ENCODE measurements at regions not wholly inside any gene's neighbourhood (a gene's known extent, or its start where the extent isn't known, plus 50 kb on each side); places are given as distances from the start of the nearest gene placed in this dataset.
"Not testable (repeated sequence)": the region's sequence is repeated elsewhere in the genome, so short reads cannot be mapped to it uniquely, and the experiment has no call there.

DNA sequence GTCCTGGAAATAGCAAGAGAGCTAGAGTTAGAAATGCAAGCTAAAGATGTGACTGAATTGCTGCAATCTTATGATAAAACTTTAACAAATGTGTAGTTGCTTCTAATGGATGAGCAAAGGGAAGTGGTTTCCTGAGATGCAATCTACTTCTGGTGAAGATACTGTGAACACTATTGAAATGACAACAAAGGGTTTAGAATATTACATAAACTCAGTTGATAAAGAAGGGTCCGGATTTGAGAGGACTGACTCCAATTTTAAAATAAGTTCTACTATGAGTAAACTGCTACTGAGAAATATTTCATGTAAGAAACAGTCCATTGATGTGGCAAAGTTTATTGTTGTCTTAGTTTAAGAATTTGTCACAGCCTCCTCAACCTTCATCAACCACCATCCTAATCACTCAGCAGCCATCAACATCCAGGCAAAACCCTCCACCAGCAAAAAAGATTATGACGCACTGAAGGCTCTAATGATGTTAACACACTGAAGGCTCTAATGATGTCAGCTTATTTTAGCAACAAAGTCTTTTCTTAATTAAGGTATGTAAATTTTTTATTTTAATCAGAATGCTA, 376.2 kb downstream of the CDH10 start:
- no peaks in the 10 kb centered on the region for H3K36me3 ChIP-seq (ENCODE audit: control insufficient read depth, low read length)
- H3K4me3 ChIP-seq (ENCODE audit: low read length), result no peak overlapping the region
- no peak overlapping the region for H3K27ac ChIP-seq (ENCODE audit: low read depth, low read length)
- H3F3A ChIP-seq (ENCODE audit: control insufficient read depth, insufficient read depth), result no peaks in the 10 kb centered on the region
- H3K79me2 ChIP-seq (ENCODE audit: control insufficient read depth, low read length), result no peaks in the 10 kb centered on the region
- H3K27me3 ChIP-seq (ENCODE audit: control insufficient read depth, low read length), result no peaks in the 10 kb centered on the region
- no peaks in the 10 kb centered on the region; the same call in 1 of the 2 replicates for H3K9me3 ChIP-seq (ENCODE audit: control insufficient read depth, insufficient read depth, low read length)
- no peak for TF ChIP-seq EZH2phosphoT487 (IDR thresholded peaks at IDR 0.05; ENCODE audit: borderline replicate concordance, low read length)
- TF ChIP-seq, protein P1, sequence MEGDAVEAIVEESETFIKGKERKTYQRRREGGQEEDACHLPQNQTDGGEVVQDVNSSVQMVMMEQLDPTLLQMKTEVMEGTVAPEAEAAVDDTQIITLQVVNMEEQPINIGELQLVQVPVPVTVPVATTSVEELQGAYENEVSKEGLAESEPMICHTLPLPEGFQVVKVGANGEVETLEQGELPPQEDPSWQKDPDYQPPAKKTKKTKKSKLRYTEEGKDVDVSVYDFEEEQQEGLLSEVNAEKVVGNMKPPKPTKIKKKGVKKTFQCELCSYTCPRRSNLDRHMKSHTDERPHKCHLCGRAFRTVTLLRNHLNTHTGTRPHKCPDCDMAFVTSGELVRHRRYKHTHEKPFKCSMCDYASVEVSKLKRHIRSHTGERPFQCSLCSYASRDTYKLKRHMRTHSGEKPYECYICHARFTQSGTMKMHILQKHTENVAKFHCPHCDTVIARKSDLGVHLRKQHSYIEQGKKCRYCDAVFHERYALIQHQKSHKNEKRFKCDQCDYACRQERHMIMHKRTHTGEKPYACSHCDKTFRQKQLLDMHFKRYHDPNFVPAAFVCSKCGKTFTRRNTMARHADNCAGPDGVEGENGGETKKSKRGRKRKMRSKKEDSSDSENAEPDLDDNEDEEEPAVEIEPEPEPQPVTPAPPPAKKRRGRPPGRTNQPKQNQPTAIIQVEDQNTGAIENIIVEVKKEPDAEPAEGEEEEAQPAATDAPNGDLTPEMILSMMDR (IDR thresholded peaks at IDR 0.05; ENCODE audit: low read depth, low read length, poor library complexity, severe bottlenecking), result no peak
- H4K20me1 ChIP-seq (ENCODE audit: control insufficient read depth, insufficient read depth, low read depth, low read length), result no peaks in the 10 kb centered on the region
- H3K4me2 ChIP-seq (ENCODE audit: low read length), result no peak overlapping the region
- no peaks in the 10 kb centered on the region for H3K9me2 ChIP-seq (replicated peaks; ENCODE audit: control insufficient read depth, low read length)
- H3K4me1 ChIP-seq (ENCODE audit: control insufficient read depth, low read length), result no peaks in the 10 kb centered on the region

DNA sequence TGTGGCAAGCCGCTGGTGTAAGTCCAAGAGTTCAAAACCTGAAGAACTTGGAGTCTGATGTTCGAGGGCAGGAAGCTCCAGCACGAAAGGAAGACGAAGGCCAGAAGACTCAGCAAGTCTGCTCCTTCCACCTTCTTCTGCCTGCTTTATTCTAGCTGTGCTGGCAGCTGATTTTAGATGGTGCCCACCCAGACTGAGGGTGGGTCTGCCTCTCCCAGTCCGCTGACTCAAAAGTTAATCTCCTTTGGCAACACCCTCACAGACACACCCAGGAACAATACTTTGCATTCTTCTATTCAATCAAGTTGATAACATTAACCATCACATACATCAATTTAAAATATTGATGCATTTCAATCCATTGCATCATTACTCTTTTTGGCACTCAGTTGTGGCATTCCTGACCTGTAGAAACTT, 373.1 kb downstream of the CDH10 start:
- H3K36me3 ChIP-seq (ENCODE audit: control insufficient read depth, low read length); H4K20me1 ChIP-seq (ENCODE audit: control insufficient read depth, insufficient read depth, low read depth, low read length); H3K9me2 ChIP-seq (replicated peaks; ENCODE audit: control insufficient read depth, low read length); H3F3A ChIP-seq (ENCODE audit: control insufficient read depth, insufficient read depth); H3K4me1 ChIP-seq (ENCODE audit: control insufficient read depth, low read length); H3K4me2 ChIP-seq (ENCODE audit: low read length); H3K27ac ChIP-seq (ENCODE audit: low read depth, low read length); H3K27me3 ChIP-seq (ENCODE audit: control insufficient read depth, low read length); H3K9me3 ChIP-seq (ENCODE audit: control insufficient read depth, insufficient read depth, low read length); H3K79me2 ChIP-seq (ENCODE audit: control insufficient read depth, low read length); H3K4me3 ChIP-seq (ENCODE audit: low read length): not testable (repeated sequence)

- no peak overlapping the region for H3K4me3 ChIP-seq (ENCODE audit: low read length)
- no peak for TF ChIP-seq EZH2phosphoT487 (IDR thresholded peaks at IDR 0.05; ENCODE audit: borderline replicate concordance, low read length)
- H3K4me1 ChIP-seq (ENCODE audit: control insufficient read depth, low read length), result no peaks in the 10 kb centered on the region
- H3K9me3 ChIP-seq (ENCODE audit: control insufficient read depth, insufficient read depth, low read length), result no peaks in the 10 kb centered on the region; the same call in 1 of the 2 replicates
- no peaks in the 10 kb centered on the region for H3F3A ChIP-seq (ENCODE audit: control insufficient read depth, insufficient read depth)
- no peaks in the 10 kb centered on the region for H3K36me3 ChIP-seq (ENCODE audit: control insufficient read depth, low read length)
- no peaks in the 10 kb centered on the region for H3K27me3 ChIP-seq (ENCODE audit: control insufficient read depth, low read length)
- H3K27ac ChIP-seq (ENCODE audit: low read depth, low read length), result no peak overlapping the region
- no peaks in the 10 kb centered on the region for H4K20me1 ChIP-seq (ENCODE audit: control insufficient read depth, insufficient read depth, low read depth, low read length)
- no peak overlapping the region for H3K4me2 ChIP-seq (ENCODE audit: low read length)
- H3K79me2 ChIP-seq (ENCODE audit: control insufficient read depth, low read length), result no peaks in the 10 kb centered on the region
- H3K9me2 ChIP-seq (replicated peaks; ENCODE audit: control insufficient read depth, low read length), result no peaks in the 10 kb centered on the region
Observed at GRCh38 chr5:24272741-24273140, 372.0 kb downstream of the CDH10 start.

DNA sequence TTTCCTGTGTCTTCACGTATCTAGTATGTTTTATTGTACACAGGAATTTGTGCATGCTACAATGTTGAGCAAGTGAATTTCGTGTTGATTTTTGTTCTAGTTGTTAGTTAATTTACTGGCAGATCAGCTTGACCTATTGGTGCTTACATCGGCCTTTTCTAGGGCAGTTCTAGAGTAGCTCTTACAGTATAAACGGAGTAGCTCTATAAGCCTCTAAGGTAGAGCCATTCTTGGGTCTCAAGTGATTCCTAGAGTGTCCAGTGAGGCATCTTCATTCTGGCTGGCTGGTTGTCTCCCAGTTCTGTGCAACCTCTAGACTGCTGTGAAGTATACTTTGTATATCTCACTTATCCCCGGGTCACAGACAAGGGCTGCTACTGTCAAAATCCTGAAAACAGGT, 364.6 kb downstream of the CDH10 start:
- Histone ChIP-seq H3K9me3 (ENCODE audit: control insufficient read depth, insufficient read depth, low read length) (no peaks in the 10 kb centered on the region), H4K20me1 (ENCODE audit: control insufficient read depth, insufficient read depth, low read depth, low read length) (no peaks in the 10 kb centered on the region), H3K4me1 (ENCODE audit: control insufficient read depth, low read length) (no peaks in the 10 kb centered on the region), H3K4me2 (ENCODE audit: low read length) (no peak overlapping the region), H3K27me3 (ENCODE audit: control insufficient read depth, low read length) (no peaks in the 10 kb centered on the region), H3K27ac (ENCODE audit: low read depth, low read length) (no peak overlapping the region), H3K79me2 (ENCODE audit: control insufficient read depth, low read length) (no peaks in the 10 kb centered on the region), H3K4me3 (ENCODE audit: low read length) (no peak overlapping the region), H3K9me2 (replicated peaks; ENCODE audit: control insufficient read depth, low read length) (no peaks in the 10 kb centered on the region), H3F3A (ENCODE audit: control insufficient read depth, insufficient read depth) (no peaks in the 10 kb centered on the region), H3K36me3 (ENCODE audit: control insufficient read depth, low read length) (no peaks in the 10 kb centered on the region)
- no peak for TF ChIP-seq EZH2phosphoT487 (IDR thresholded peaks at IDR 0.05; ENCODE audit: borderline replicate concordance, low read length)
- TF ChIP-seq, protein P1 (IDR thresholded peaks at IDR 0.05; ENCODE audit: low read depth, low read length, poor library complexity, severe bottlenecking), result no peak
